ENCODE measurements at regions not wholly inside any gene's neighbourhood (a gene's known extent, or its start where the extent isn't known, plus 50 kb on each side); places are given as distances from the start of the nearest gene placed in this dataset.

- TF ChIP-seq CTCF (IDR thresholded peaks at IDR 0.05) (no peak), POLR2A (IDR thresholded peaks at IDR 0.05) (no peak), POLR2AphosphoS5 (IDR thresholded peaks at IDR 0.05) (no peak)
Observed at GRCh38 chr2:134108113-134108512, 145.8 kb upstream of the MGAT5 start.
